Pancreas (tissue), 10 donors: ENCODE measurements at regions not wholly inside any gene's neighbourhood (a gene's known extent, or its start where the extent isn't known, plus 50 kb on each side); places are given as distances from the start of the nearest gene placed in this dataset.
"Not testable (repeated sequence)": the region's sequence is repeated elsewhere in the genome, so short reads cannot be mapped to it uniquely, and the experiment has no call there.

Source experiments
- ATAC-seq, 4 donors: fragments of 200-7000 bp; cut with Tn5 transposase; one replicate each; pipeline versions ENCODE4 v1.8.0 to v1.9.1; 2020; ENCODE audit warnings: mild to moderate bottlenecking in 4 of 4, moderate library complexity in 4 of 4
- DNase-seq, 6 donors: peaks; one replicate each; pipeline ENCODE4 v3.0.0-alpha.2; 2020
- FAIRE-seq: peaks from 2 replicates; lab custom pipeline; 2012; peaks lifted over from hg19 to GRCh38; lab: Jason Lieb, UNC
- H3K27ac ChIP-seq, 4 donors: fragments of 200-600 bp; sonication (generic); 1 replicate in 3 of 4; 2 replicates in 1 of 4; pipeline versions ENCODE4 v1.5.0 to v1.8.0; 2020
- H3K27me3 ChIP-seq, 4 donors: fragments of 200-600 bp; one replicate each; pipeline ENCODE4 v1.8.0; 2021
- H3K36me3 ChIP-seq, 3 donors: fragments of 200-600 bp; sonication (generic) in 1 of 3; one replicate each; pipeline versions ENCODE4 v1.5.0 to v1.8.0; 2020 to 2021
- H3K4me1 ChIP-seq, 3 donors: fragments of 200-600 bp; one replicate each; pipeline ENCODE4 v1.8.0; 2021
- H3K4me3 ChIP-seq, 4 donors: fragments of 200-600 bp; sonication (generic) in 2 of 4; one replicate each; pipeline versions ENCODE4 v1.5.0 to v1.8.0; 2020 to 2021
- H3K9me3 ChIP-seq, 4 donors: fragments of 200-600 bp; one replicate each; pipeline ENCODE4 v1.8.0; 2021
- CTCF ChIP-seq, 4 donors: fragments of 200-600 bp; sonication (generic) in 3 of 4; IDR thresholded peaks; one replicate each; pipeline versions ENCODE4 v1.5.0 to v1.8.0; 2021; ENCODE audit warnings: antibody characterized with exemption in 4 of 4
- WGBS, 2 donors: extraction: QIAGEN DNeasy Blood & Tissue Kit; methylation state at CpG; one replicate each; pipeline ENCODE4 v1.1.7; 2013; 5-methylcytosine and 5-hydroxymethylcytosine counted together
- intact Hi-C, 3 donors: fragments of 100-400 bp; cut with DNase I; formaldehyde crosslinking; loops; one replicate each; pipeline versions ENCODE4 v1.11.1 to v1.14.2; 2022
- donor health status: healthy with polysubstance abuse.
- donor health status: DM: no; HTN: no; CAD: no; lungs with moderate emphysema.
- donor health status: DM: no; HTN: no; CAD: no.
- donor health status: control.
- donor health status: control.
- donor health status: Bipolar disorder and iron deficiency.
- donor health status: DM: yes; HTN: yes; CAD: no.
- donor health status: DM: no; HTN: no; CAD: no.
- donor health status: DM: no; HTN: no; CAD: no.
- donor health status: DM: yes; HTN: yes; CAD: no.

DNA sequence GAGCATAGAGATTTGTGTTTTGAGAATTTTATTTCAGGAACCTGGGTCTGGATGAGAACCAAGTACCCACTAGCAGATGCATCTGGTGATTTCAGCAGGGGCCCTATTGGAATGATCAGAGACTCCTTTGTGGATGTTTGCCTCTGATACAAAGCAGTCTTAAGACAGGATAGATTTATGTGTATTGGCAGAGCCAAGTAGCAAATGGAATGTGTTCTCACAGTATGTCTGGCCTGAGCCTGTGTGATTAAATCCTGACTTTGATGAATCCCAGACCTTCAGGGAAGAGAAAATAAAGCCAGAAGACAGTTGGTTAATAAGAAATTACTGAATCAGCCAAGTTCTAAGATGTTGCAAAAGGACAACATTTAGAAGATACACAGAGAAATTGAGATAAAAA lies 755.5 kb upstream of the SEMA6D start:
- intact Hi-C loops = no loop called here
- no peak for TF ChIP-seq CTCF (IDR thresholded peaks at IDR 0.05)
- no peak overlapping the region for H3K4me3 ChIP-seq
- DNase-seq (no peak), FAIRE-seq (peak; percentile 32), ATAC-seq (no peak)
- no peaks in the 10 kb centered on the region for H3K27me3 ChIP-seq
- H3K36me3 ChIP-seq = no peaks in the 10 kb centered on the region
- no peak overlapping the region for H3K27ac ChIP-seq
- no peaks in the 10 kb centered on the region for H3K4me1 ChIP-seq
- no peaks in the 10 kb centered on the region for H3K9me3 ChIP-seq

GRCh38 chr15:46988055-46988454 lies 729.2 kb upstream of the SEMA6D start:
- H3K4me1 ChIP-seq, H3K27ac ChIP-seq, FAIRE-seq, H3K27me3 ChIP-seq, intact Hi-C loops, H3K9me3 ChIP-seq, ATAC-seq, H3K4me3 ChIP-seq, DNase-seq, H3K36me3 ChIP-seq: not testable (repeated sequence)
- 66 to 96% methylated on average over 2 of the region's 2 CpGs for WGBS, 2 donors

DNA sequence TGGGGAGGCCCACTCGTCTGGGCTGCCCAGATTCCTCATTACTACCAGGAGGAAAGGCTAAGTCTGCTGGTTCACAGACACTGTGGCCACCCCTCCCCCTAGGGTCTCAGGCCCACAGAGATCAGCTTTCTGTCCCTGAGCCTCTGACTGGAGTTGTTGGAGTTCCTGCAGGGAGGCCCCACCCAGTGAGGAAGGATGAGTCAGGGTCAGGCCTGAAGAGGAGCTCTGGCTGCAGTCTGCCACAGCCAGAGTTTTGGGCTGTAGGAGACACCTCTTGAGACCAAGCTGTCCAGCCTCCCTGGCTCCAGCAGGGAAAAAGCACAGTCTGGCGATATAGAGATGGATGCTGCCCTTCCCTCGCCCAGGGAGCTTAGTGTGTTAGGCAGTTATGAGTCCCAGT lies 720.9 kb upstream of the SEMA6D start:
- H3K4me1 ChIP-seq = no peaks in the 10 kb centered on the region
- ATAC-seq (no peak), DNase-seq (no peak), FAIRE-seq (no peak)
- no peak overlapping the region for H3K27ac ChIP-seq
- H3K4me3 ChIP-seq = no peak overlapping the region
- H3K27me3 ChIP-seq = no peaks in the 10 kb centered on the region
- WGBS, 2 donors = 80 to 90% methylated on average over 3 of the region's 3 CpGs
- H3K36me3 ChIP-seq = no peaks in the 10 kb centered on the region
- no peak for TF ChIP-seq CTCF (IDR thresholded peaks at IDR 0.05)
- no peaks in the 10 kb centered on the region for H3K9me3 ChIP-seq
- intact Hi-C loops = no loop called here

GRCh38 chr15:46997501-46997900 lies 719.8 kb upstream of the SEMA6D start:
- ATAC-seq (no peak), DNase-seq (no peak), FAIRE-seq (no peak)
- Histone ChIP-seq H3K9me3 (no peaks in the 10 kb centered on the region), H3K4me1 (no peaks in the 10 kb centered on the region), H3K4me3 (no peak overlapping the region), H3K27ac (no peak overlapping the region), H3K36me3 (no peaks in the 10 kb centered on the region), H3K27me3 (no peaks in the 10 kb centered on the region)
- no peak for TF ChIP-seq CTCF (IDR thresholded peaks at IDR 0.05)
- intact Hi-C loops = no loop called here
- WGBS, 2 donors = 86 to 89% methylated on average over 3 of the region's 3 CpGs

DNA sequence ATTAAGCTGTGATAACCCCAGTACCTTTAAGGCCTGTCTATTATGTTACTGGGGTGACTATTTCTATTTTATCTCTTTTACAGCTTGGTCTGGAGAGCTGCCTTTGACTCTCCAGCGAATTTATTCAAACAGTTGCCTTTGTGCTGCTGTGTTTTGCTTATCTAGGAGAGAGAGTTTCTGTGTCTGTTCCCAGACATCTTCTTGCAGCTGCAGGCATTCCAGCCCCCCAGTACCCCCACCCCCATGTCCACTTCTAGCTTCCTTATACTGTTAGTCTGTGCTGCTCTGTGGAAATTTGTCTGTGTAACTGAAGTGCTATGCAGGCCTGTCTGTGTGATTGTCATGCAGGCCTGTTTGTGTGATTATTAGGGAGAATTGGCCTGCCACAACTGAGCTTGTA lies 713.7 kb upstream of the SEMA6D start:
- 9 to 12% methylated on average over 1 of the region's 1 CpG for WGBS, 2 donors
- intact Hi-C loops = no loop called here
- no peak for FAIRE-seq
- no peaks in the 10 kb centered on the region for H3K9me3 ChIP-seq
- ATAC-seq = no peak
- H3K36me3 ChIP-seq = no peaks in the 10 kb centered on the region
- no peaks in the 10 kb centered on the region for H3K27me3 ChIP-seq
- no peak for TF ChIP-seq CTCF (IDR thresholded peaks at IDR 0.05)
- no peak overlapping the region for H3K27ac ChIP-seq
- no peak overlapping the region for H3K4me3 ChIP-seq
- no peaks in the 10 kb centered on the region for H3K4me1 ChIP-seq
- DNase-seq = no peak

GRCh38 chr15:47013446-47013845 lies 703.9 kb upstream of the SEMA6D start:
- Histone ChIP-seq H3K27ac (no peak overlapping the region), H3K27me3 (no peaks in the 10 kb centered on the region), H3K9me3 (no peaks in the 10 kb centered on the region), H3K4me3 (no peak overlapping the region), H3K4me1 (no peaks in the 10 kb centered on the region), H3K36me3 (no peaks in the 10 kb centered on the region)
- DNase-seq (no peak), FAIRE-seq (no peak), ATAC-seq (no peak)
- no peak for TF ChIP-seq CTCF (IDR thresholded peaks at IDR 0.05)
- intact Hi-C loops = no loop called here
